GM19043 (cell line): ENCODE measurements at regions not wholly inside any gene's neighbourhood (a gene's known extent, or its start where the extent isn't known, plus 50 kb on each side); places are given as distances from the start of the nearest gene placed in this dataset.

ENCODE experiments used
- ATAC-seq: cut with Tn5 transposase; IDR thresholded peaks from one replicate; pipeline ENCODE4 v1.9.1; 2021; ENCODE audit warnings: low read depth; ENCODE audit not compliant: unreplicated experiment

DNA sequence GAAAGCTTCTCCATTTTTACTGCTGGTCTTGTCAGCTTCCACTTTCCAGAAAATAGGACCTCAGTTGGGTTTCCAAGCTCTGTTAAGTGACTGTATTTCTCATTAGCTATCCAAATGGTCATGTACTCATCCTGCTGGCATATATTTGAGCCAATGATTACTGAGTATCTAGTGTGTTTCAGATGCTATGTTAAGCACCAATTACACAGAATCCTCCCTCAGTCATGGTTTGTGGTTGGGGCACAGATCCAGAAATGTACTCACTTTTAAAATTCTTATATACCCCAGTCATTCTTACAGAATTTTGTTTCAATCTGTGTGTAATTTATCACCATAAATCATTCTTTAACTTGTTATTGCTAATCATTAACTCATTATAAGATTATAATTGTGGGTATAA is 362.3 kb upstream of the MTPN start:
- no peak for ATAC-seq

DNA sequence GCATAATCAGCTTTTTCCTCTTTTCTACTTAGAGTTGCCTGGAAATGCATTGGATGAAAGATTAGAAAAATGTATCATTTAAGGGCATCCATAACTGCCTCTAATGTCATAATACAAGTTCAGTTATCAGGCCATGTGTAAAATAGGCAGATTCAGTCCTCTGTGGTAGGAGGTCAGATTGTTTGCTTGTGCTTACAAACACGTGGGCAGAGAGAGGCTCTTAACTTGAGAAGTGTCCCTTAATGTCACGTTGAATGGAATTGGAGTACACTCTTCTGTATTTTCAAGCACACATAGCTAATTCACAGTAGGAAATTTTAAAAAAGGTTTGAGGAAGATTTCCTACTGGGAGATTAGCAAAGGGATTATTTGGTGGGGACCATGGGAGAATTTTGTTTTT is 359.8 kb upstream of the MTPN start:
- no peak for ATAC-seq

- no peak for ATAC-seq
Observed at GRCh38 chr7:136333636-136334035, 356.5 kb upstream of the MTPN start.

- no peak for ATAC-seq
Observed at GRCh38 chr7:136326045-136326609, 349.0 kb upstream of the MTPN start.

DNA sequence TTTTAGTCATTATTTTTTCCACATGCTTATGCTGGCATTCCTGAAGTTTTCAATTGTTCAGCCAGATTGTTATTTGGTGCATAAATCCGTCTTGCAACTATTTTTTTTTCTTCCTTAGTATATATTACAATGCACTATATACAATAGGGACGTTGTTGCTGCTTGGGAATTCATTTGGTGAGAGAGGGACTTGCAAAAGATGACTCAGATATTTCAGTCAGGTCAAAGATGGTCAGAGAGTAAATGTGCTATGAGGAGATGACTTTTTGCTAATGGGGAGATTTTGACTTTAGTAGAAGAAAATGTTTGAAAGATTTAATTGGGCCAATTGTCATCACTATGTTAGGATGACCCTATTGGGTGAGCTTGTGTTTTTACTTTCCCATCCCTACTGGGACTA is 348.4 kb upstream of the MTPN start:
- no peak for ATAC-seq

DNA sequence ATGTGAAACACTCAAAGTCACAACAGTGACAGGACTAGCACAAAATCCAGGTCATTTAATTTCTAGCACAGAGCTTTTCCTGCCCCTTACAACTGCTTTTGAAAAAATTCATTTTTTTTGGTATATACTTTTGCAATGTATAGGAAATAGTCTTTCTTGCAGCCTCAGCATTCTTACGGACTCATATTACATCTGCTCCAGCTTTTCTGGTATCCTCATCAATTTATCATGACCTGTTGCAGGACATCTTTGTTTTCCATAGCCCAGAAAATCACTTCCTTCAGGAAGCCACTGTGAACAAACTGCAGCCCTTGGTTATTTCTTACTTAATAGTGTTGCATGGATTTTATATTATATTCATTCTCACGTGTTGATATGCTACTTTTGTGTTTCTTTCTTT is 347.9 kb upstream of the MTPN start:
- ATAC-seq = no peak

GRCh38 chr7:136324073-136324704 is 347.0 kb upstream of the MTPN start:
- ATAC-seq = no peak

DNA sequence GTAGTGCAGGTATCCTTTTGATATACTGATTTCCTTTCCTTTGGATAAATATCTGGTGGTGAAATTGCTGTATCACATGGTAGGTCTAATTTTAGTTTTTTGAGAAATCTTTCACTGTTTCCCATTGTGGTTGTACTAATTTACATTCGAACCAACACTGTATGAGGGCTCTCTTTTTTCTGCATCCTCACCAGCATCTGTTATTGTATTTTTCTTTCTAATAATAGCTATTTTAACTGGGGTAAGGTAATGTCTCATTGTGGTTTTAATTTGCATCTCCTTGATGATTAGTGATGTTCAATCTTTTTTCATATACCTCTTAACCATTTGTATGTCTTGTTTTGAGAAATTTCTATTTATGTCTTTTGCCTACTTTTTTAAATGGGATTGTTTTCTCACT is 335.4 kb upstream of the MTPN start:
- ATAC-seq = no peak

DNA sequence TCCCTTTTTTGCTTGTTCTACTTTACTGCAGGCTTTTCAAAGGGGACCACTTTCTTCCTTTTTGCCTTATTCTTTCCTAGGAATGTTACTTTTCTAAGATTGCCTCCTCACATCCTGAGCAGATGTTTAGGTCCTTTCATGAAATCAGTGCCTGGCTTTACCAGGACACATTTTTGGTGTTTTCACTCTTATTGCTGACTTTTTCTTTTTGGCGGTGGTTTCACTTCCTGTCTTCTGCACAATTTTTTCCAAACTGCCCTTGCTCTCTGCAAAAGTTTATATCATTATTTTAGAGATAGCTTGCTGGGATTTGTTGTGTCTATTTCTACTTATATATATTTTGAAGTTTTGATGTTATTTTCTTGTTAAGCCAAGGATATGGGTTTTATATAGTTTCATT is 332.2 kb upstream of the MTPN start:
- ATAC-seq = no peak

- no peak for ATAC-seq
Observed at GRCh38 chr7:136308230-136308629, 331.1 kb upstream of the MTPN start.

GRCh38 chr7:136303162-136303561 is 326.0 kb upstream of the MTPN start:
- ATAC-seq = no peak

DNA sequence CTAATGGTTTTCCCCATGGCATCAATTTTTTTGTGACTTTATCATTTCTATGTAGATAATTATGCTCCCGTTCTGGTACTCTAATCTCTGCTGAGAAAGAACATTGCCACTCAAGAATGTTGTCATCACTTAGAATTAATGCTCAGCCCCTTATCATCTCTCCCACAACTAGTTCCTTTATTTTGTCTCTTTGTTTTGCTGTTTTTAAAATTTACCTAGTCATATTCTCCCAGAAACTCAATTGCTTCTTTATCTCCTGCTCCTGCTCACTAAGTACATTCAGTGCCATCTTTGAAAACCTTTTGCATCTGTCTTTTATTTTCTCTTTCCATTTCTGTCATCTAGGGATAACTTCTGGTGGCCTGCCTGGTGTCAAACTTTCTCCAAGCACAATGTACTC is 324.9 kb upstream of the MTPN start:
- no peak for ATAC-seq

DNA sequence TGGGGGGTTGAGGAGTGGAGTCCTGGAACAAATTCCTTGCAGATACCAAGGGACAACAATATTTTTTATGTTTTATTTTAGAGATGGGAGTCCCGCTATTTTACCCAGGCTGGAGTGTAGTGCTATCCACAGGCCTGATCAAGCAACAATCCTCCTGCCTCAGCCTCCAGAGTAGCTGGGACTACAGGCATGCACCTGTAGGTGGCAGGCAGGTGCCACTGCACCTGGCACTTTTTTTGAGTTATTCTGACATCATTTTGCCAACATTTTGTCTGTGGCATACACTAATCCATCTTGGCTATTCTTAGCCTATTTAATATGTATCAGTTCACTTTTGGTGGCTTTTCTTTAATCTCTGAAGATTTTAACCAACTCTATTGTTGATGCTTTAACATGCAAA is 317.8 kb upstream of the MTPN start:
- no peak for ATAC-seq

GRCh38 chr7:136293841-136294391 is 316.8 kb upstream of the MTPN start:
- ATAC-seq = no peak

DNA sequence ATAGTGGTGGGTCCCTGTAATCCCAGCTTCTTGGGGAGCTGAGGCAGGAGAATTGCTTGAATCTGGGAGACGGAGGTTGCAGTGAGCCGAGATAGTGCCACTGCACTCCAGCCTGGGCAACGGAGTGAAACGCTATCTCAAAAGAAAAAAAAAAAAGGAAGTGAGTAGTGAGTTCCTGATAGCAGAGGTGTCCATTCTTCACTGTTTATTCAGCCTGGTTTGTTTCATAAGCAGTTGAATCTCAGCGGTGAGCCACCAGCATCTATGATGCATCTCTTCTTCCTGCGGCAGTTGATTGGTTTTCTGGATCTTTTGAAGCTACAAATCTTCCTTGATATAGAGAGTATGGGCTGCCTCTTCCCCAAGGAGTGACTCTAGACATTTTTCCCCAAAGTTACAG is 316.1 kb upstream of the MTPN start:
- ATAC-seq = peak; percentile 77

DNA sequence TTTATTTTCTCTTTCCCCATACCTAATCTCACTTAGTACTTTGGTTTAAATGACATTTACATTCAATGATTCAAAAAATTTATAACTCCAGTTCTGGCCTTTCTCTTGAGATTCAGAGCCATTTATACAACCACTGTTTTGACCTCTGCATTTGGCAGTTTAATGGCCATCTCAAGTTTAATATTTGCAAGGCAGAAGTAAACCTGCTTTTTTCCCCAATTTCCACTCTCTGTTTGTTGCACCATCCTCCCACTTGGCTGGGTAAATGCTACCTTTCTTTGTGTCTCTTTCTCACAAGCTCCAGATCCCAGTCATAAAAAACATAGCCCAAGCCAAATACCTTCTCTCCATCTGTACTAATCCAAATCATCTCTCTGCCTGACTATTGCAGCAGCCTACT is 315.2 kb upstream of the MTPN start:
- ATAC-seq = no peak

DNA sequence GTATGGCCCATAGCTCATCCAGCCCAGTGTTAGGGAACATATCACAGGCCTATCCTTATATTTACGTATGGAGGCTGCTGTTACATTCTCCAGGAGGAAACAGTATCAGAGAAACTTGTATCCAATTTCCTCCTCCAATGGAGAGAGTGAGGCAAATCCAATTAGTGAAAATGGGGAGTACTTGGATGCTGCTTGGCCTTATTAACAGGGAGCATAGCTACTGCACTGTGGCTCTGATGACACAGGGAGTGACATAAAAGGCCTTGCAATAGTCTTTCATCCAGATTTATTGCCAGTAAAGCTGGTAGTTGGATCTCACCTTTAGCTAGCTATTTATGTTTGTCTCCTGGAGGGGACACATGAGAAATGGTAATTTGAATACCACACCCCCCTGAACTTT is 313.2 kb upstream of the MTPN start:
- no peak for ATAC-seq

- ATAC-seq = no peak
Observed at GRCh38 chr7:136278057-136278456, 300.9 kb upstream of the MTPN start.

DNA sequence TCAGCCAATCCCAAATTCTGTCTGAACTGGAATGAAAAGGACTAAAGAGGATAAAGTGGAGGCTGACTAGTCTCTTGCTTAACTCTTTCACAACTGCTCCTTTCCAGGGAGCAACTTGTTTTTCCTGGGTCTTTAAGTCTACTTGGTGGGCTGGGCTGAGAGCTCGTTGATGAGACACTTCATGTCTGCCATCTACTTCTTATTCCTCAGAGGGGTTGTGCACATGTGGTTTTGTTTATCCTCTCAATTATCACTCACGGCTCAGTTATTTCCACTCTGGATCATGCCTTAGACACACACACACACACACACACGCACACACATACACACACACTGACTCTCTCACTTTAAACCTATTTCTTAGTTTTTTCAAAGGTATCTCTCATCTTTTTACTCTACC is 298.6 kb upstream of the MTPN start:
- no peak for ATAC-seq

- ATAC-seq = no peak
Observed at GRCh38 chr7:136274636-136275345, 297.6 kb upstream of the MTPN start.

DNA sequence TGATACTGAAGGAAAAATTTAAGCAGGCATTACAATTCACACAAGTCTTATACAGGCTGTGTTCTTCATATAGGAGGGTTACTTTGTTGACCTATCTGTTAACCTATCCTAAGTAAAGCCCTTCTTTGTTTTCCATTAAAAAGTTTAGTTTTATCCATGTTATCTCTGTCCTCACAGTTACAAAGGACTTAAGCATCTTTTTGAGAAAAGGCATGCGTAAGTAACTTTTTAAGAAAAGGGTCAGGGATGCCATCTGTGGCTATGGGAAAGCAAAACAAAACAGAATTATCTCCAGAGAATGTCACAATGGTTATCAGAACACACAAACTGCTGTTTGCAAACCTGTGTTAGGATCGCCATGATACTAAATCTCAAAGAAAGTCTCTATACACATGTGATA is 295.8 kb upstream of the MTPN start:
- ATAC-seq = no peak

GRCh38 chr7:136267822-136268221 is 290.7 kb upstream of the MTPN start:
- ATAC-seq = no peak
